Activated CD4-positive, alpha-beta T cell treated with anti-CD3 and anti-CD28 coated beads, Interleukin-2, amount 50 U/mL, for 48 hours (primary cell): ENCODE measurements at regions not wholly inside any gene's neighbourhood (a gene's known extent, or its start where the extent isn't known, plus 50 kb on each side); places are given as distances from the start of the nearest gene placed in this dataset.

Experiments
- DNase-seq, 2 experiments: peaks; one replicate each; pipeline ENCODE4 v3.0.0-alpha.2; 2020

DNA sequence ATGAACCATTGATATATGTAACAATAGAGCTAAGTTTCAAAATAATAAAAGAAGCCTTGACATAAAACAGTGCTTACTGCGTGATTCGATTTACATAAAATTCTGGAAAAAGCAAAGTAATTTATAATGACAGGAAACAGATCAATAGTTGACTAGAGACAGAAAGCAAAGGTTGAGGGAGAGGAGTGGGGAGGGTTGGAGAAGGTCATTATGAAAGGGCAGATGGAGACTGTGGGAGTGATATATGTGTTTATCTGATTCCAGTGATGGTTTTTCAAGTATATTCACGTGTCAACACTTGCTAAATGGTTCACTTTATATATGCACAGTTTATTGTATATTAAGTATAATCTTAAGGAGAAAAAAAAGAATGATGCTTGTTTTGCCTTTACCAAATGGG, 1885.7 kb upstream of the NUDT12 start:
- DNase-seq: no peak

DNA sequence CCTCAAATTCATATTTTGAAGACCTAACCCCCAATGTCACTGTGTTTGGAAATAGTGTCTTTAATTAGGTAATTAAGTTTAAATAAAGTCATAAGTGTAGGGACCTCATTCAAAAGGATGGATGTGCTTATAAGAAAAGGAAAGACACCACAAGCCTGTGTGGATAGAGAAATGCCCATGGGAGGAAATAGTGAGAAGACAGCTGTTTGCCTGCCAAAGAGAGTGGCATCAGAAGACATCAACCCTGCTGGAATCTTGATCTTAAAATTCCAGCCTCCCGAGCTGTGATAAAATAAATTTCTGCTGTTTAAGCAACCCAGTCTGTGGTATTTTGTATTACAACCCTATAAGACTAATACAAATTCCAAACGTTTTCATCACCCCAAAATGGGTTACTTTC, 1867.9 kb upstream of the NUDT12 start:
- DNase-seq: no peak

DNA sequence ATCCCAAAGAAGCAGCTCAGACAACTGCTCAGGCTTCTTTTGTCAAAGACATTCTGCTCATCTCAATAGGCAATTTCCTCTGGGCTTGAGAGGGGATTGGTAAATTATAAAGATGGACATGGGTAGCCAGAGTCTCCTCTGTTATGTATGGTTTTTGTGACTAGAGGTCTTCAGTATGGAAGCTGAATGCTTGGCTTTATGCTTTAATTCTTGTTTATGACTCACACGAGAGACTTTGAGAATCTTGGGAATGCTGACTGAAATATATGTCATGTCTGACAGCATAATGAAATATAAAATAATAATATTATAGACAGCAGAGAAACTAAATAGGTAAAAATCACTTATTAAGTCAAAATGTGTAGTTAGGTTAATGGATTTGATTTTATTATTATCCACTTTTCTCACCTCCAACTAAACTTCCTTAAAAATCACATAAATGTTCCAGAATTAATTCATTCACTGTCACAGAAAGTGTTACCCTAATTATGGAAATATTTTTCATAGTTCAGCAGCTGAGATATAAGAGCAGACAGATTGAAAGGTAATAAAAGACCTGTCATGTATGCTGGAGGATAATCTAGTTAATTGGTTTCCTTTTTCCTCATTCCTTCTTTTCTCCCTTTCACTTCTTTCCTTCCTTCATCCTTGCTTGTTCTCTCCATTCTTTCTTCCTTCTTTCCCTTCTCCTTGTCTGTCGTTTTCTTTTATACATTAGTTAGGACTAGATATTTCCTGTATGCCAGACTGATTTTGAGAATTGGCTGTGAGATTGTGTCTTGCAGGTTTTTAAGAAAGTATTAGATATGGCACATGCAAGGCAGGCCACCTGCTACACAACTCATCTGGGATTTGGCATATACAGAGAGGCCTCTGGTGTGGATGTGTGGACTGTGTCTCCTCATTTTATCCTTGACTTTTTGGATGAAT, 1866.1 kb upstream of the NUDT12 start:
- DNase-seq: no peak

DNA sequence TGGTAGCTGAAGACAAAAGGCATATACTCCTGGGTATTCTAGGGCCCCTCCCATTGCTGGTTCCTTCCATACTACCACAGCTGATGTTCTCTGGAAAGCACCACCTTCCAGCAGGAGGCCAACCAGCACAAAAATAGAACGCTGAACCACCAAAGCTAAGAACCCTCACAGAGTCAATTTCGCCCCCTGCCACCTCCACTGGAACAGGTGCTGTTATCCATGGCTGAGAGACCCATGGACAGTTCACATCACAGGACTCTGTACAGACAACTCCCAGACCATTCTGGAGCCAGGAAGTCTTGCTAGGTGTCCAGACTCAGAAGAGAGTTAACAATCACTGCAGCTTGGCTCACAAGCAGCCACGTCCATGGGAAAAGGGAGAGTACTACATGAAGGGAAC, 1851.5 kb upstream of the NUDT12 start:
- no peak for DNase-seq

DNA sequence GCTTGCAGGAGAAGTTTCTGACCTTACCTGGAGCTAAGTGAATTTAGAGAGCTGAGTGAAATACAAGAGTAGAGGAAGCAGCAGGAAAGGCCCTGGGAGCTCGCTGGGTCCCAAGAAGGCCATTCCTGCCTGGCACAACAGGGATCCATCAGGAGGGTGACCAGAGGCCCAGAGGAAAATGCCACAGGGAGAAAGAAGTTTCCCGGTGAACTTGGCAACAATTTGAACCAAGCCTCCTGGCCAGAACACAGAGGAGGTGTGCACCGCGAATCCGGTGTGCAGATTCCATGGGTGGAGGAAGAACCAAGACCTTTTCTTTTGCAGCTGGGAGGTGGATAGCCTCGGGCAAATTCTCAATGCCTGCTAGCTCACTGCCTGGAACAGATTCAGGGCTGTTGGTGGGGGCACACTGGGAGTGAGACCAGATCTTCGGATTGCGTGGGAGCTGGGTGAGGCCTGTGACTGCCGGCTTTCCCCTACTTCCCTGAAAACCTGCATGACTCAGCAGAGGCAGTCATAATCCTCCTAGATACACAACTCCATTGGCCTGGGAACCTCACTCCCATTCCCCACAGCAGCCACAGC, 1850.9 kb upstream of the NUDT12 start:
- no peak for DNase-seq

DNA sequence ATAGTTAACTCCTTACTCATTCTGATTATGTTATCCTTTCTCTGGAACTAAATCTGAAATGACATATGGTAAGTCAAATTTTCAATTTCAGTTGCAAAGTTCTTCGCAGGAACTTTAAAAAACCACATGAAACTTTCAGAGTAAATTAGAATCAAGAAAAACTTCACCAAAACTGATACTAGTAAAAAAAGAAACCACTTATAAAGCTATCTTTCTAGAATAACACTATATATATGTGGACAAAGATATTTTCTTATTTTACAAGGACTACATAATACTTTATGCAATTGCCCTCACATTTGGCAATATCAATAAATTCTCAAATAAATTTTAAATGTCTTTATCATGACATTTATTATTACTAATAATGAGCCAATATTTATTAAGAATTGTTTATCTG, 1847.1 kb upstream of the NUDT12 start:
- no peak for DNase-seq

DNA sequence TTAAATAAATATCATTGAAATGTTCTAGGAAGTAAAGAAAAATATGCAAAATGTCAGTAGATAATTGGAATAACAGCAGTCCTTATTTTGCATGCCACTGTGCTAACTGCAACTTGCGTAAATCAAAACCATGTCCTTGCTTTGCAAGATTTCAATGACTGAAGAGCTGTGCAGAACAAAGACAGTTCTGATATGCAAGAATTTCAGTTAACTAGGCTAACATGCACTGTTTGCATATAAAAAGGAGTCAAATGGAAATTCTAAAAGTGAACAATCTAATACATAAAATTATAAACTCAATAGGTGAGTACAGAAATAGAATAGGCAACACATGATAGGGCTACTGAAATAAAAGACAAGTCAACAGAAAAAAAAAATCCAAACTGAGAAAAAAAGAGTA, 1844.6 kb upstream of the NUDT12 start:
- no peak for DNase-seq

DNA sequence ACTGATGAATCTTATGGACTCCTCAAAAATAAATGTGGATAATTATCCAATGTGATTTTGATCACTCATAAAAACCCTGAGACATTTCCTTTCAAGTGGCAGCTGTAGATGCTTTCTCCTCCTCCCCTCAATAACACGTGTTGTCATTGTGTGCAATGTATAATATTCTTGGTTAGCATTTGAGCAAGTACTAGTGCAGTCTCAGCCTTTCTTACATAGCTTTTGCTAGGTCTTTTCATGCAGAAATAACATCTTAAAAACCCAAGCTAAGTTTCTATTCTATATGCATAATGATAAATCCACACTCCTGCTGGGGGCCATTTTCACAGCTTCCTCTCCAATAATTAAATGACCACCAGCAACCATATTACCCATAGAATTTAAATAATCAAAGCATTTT, 1835.2 kb upstream of the NUDT12 start:
- DNase-seq: no peak

DNA sequence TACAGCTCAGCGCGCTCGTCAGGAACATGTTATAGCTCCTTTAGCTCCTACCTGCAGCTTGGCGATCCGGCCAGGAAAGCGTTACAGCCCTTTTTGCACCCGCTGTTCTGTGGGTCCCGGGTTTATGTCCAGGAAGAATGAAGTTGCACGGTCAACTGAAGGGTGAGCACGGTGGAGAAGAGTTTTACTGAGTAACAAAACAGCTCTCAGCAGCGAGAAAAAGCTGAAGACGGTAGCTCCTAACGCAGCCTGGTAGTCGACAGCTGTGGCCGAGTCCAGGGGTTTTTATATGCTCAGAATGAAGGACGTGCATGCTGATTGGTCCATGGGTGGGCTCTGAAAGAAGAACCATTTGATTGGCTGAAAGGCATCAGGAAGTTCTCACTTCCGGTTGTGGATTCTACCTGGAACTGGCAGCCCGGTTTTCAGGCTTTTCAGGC, 1830.1 kb upstream of the NUDT12 start:
- DNase-seq: no peak

DNA sequence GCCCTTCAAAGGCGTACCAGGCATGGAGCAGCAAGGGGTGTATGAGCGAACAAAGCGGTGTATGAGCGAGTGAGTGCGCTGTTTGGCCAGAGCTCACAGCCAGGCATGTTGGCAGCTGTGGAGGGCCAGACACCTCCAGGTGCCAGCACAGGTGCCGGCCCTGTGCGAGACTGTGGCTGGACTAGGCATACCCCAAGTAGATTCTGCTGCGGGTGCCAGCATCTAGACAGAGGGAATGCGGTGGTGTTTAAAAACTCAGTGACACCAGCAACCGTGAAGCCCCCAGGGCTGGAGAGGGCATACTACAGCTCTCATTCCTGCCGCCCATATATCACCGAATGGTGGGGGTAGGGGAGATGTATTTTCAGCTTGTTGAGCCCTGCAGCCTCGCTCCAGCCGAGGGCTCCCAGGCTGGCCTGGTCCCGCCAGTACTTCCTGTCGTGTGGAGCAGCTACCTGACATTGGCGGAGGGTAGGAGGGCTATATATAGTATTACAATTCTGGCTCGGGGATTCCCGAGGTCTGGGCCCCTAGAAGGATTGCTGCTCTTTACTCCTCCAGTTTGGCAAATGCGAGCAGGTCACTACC, 1829.6 kb upstream of the NUDT12 start:
- DNase-seq: no peak

DNA sequence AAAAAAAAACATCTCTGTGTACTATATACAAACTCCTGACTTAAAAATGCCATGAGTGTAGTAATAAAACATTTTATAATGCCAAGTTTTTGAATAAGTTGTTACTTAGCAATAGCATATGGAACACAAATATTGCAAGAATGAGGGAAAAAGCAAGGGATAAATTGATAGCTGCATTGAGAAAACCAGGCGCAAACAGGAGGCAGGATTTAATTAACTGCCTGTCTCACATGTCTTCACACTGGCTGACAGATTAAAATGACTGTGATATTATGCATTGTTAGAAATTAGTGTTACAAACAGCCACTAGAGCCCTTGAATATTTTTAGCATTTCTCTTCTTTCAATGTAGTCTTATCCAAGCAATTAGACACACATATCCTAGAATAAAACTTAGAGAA, 1817.5 kb upstream of the NUDT12 start:
- DNase-seq: no peak

DNA sequence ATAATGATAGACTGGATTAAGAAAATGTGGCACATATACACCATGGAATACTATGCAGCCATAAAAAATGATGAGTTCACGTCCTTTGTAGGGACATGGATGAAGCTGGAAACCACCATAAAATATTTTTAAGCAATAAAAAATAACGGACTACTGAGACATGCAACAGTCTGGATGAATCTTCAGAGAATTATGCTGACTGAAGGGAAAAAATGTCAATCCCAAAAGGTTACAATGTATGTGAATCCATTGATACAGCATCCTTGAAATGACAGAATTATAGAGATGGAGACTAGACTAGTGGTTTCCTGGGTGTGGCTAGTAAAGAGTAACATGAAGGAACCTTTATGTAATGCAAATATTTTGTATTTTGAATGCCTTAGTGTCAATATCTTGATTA, 1808.6 kb upstream of the NUDT12 start:
- no peak for DNase-seq

DNA sequence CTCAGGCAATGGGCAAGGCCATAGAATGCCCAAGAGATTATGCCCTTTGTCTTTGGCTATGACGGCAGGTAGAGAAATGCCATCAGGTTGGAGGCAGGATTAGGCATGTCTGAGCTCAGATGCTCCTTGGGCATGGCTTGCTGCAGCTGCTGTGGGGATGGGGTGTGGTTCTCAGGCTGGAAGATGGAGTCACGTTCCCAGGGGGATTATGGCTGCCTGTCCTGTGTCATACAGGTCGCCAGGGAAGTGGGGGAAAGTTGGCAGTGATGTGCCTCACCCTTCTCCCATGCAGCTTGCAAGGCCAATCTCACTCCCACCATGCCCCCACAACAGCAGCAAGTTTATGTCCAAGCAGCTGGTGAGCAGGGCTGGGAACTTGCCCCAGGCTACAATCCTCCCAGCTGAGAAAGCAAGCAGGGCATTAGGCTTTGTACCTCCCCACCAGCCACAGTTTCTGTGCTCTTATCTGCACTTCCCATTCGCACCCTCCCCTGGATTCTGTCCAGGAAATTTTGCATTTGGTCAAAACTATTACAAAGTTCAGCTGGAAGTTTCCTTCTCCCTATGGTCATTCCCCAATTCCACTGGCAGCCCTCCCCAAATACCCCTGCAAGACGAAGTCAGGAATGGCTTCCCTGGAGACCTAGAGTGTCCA, 1788.0 kb upstream of the NUDT12 start:
- DNase-seq: no peak

DNA sequence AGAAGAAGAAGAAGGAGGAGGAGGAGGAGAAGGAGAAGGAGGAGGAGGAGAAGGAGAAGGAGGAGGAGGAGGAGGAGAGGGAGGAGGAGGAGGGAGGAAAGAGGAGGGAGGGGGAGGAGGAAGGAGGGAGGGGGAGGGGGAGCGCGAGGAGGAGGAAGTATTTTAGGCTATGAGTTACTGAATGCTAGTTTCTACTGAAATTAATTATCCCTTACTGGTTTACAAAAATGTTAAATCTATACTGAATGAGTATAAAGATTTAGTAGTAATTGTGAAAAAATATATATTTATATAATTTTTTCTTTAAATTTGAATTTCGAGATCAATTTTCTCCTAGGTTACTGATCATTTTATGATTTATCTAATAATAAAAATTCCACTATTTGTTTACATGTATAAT, 1769.0 kb upstream of the NUDT12 start:
- DNase-seq: no peak

DNA sequence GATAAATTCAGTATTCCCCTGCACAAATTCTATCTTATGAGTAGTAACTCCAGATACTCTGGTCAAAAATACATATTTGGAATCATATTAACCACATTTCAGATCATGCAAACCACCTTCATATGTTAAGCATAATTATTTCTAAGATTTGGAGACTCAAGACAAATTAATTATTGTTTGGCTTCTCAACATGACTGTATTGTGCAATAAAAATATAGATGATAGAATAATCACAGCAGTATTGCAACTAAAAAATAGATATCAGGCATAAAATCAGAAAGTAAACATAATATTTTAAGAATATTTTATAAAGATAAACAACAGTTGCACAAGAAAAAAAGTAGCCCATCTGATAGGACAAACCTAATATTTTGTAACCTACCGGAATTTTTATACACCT, 1767.6 kb upstream of the NUDT12 start:
- DNase-seq: no peak

DNA sequence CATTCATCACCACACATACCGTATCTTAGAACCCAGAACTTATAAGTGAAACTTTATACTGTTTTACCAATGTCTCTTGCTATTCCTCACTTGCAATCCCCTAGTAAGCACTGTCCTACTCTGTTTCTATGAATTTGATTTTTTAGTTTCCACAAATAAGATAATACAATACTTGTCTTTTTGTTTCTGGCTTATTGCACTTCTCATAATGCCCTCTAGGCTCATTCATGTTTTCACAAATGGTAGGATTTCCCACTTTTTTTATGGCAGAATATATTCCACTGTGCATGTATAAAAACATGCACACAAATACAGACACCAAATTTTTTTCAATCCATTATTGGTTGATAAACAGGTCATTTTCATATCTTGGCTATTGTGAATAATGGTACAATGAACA, 1742.3 kb upstream of the NUDT12 start:
- no peak for DNase-seq

DNA sequence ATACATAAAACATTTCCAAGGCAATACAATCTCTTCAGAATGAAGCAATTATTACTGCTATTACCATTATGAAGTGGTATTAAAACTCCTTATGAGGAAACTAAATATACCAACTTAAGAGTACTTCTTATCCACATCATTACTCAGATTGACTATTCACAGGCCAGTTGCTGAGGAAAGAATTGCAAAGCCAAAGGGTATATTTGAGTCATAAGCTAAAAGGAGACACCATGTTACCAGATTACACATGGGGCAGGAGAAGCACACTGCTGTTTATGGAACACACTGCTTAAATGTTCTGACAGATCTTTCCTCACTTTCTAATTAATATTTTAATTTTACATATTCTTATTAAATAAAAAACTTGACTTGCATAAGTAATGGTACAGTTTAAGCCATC, 1726.4 kb upstream of the NUDT12 start:
- DNase-seq: no peak

DNA sequence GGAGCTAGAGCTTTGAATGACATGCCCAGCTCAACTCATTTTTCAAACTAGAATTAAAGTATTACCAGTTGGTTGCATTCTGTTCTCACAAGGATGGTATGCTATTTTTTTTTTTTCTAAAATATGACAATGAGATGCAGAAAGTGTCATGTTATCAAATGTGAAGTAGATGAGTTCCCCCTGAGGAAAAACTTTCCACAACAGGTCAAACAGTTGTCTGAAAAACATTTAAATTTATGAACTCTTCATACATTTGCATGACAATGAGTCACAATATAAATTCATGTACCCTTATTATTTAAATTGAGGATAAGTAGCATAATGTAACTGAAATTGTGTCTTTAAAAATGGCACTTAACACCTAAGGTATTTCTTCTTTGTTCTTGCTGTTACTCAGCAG, 1720.5 kb upstream of the NUDT12 start:
- no peak for DNase-seq

DNA sequence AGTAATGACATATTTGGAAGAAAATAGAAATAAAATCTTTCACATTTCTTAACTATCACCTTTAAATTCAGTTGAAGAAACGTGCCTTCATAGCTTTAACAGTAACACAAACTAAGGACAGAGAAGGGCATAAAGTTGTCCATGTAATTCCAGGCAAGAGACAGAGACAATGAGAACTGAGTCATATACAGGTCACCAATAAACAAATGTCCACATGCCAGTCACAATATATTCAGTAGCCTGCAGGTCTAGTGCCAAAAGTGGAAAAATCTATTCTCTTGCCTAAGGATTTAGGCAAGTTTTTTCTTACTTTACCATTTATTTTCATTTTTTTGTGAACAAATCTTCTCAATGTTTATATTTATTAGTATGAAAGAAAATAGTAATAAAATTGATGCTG, 1711.5 kb upstream of the NUDT12 start:
- DNase-seq: no peak

DNA sequence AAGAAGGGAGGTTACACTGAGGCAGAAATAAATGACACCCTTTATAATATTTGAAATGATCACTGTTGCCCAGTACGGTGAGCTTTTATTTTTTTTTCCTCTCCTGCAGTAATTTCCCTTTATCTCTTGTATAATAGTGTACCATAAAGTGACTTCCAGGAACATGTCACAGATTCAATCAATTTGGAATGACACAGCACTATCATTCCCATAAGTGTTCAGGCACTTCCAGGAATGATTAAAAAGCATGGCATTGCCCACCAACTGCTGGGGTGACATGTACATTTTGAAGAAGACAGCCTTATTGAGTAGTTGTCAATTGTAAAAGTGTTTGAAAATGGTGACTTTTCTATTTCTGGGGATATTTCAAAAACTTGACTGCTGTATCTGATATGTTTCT, 1700.9 kb upstream of the NUDT12 start:
- DNase-seq: no peak

DNA sequence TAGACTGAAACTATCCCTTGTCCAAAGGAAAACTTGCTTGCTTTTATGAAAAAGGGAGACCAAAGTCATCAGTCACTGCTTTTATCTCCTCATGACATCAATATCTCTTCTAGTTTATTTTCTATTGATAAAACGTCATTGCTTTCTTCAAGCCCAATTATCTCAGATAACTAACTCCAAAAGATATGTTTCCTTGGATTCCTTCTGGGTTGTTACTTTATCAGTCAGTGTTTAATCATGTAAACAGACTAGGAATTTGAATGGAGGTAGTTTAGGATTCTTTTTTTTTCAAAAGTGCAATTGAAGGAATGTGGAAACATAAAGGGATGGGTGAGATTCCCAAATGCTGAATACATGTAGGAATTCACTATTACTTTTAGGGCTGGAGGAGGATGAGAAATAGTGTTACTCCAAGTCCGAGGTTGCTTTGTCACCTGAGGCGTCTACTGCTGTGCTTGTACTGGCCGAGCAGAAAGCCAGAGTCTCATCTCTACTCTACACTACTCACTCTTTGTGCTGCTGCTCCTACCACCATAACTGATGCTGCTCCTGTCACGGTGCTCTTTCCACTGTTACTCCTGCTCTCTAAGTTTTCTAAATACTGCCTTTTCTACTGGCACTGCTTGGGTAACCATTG, 1697.1 kb upstream of the NUDT12 start:
- DNase-seq: no peak

DNA sequence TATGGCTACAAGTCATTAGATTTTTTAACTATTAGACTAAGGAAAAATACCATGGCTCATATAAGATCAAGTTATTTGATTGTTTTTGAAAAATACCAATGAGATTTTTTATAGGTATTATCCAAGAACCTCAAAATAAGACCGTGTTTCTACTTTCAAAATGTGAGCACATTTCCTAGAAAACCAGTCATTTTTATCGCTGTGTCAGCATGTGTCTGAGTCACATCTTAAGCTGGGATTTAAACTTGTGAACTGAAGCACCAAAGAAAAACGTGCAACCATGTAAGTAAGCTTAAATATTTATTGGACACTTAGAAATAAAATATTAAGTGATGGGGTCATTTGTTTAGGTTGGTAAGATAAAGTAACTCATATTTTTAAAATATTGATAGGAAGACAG, 1676.0 kb upstream of the NUDT12 start:
- no peak for DNase-seq

DNA sequence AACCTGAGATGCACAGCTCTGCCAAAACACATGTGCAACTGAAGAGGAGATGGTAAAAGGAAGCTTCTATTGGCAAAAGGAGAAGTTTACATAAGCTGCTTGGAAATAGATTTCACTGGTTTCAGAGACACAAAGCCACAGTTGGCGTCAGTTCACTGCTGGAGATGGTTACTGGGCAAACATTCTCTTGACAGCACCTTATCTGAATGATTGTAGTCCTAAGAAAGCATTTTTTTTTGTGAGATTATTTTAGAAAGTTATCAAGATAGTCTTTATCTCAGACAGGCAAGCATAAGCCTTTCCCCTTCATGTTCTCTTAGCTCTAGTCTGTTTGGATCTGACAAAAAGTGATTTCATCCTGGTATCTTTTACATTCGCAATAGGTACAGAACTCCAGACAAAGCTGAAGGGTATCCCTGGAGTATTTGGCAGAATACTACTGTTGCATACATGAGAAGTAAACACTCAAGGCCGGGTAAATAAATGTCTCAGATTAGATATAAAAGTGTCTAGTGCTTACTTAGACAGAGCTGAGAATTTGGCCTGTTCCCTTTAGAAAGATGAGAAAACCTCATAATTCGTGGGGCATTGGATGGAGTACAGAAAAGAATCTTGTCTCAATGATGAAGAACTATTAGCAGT, 1668.0 kb upstream of the NUDT12 start:
- DNase-seq: no peak
